GM19468 (cell line): ENCODE measurements at regions not wholly inside any gene's neighbourhood (a gene's known extent, or its start where the extent isn't known, plus 50 kb on each side); places are given as distances from the start of the nearest gene placed in this dataset.
"Not testable (repeated sequence)": the region's sequence is repeated elsewhere in the genome, so short reads cannot be mapped to it uniquely, and the experiment has no call there.

Source experiments
- ATAC-seq: cut with Tn5 transposase; IDR thresholded peaks from one replicate; pipeline ENCODE4 v1.9.1; 2021; ENCODE audit warnings: mild to moderate bottlenecking, moderate library complexity, moderate number of reproducible peaks; ENCODE audit not compliant: unreplicated experiment; ENCODE audit errors: extremely low read depth

- ATAC-seq = no peak
Observed at GRCh38 chr5:28737682-28738081, 1699.3 kb upstream of the CDH9 start.

DNA sequence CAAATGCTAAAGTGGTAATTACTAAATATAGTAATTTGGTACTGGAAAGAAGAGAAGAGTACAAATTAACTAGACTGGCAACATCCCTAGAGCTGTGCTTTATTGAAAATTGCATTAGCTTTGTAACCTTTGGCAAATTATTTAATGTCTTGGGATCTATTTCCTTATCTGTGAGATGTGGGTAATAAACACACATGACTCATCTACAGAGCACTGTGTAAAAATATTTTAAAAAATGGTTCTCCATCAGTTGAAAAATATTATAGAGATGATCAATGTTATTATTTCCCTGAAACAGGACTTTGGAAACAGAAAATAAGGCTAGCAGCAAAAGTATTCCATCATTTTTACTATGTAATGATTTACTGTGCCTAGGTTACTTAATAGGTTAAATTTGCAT, 1698.8 kb upstream of the CDH9 start:
- ATAC-seq = no peak

- no peak for ATAC-seq
Observed at GRCh38 chr5:28734396-28734795, 1696.0 kb upstream of the CDH9 start.

DNA sequence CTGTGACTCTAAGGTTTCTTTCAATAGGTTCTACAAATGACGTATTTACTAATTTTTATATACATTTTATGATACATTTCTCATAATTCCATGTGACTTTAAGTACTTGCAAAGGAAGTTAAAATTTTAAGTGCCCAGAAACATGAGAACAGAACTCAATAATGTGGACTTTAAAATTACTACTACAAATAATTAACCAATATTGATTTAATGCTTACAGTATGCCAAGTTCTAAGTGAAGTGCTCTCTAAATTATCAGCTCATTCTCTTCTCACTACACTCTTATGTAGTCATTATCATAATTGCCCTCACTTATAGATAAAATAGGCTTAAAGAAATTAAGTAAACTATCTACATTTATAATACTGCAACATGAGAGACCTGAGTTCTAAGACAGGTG, 1690.7 kb upstream of the CDH9 start:
- no peak for ATAC-seq

DNA sequence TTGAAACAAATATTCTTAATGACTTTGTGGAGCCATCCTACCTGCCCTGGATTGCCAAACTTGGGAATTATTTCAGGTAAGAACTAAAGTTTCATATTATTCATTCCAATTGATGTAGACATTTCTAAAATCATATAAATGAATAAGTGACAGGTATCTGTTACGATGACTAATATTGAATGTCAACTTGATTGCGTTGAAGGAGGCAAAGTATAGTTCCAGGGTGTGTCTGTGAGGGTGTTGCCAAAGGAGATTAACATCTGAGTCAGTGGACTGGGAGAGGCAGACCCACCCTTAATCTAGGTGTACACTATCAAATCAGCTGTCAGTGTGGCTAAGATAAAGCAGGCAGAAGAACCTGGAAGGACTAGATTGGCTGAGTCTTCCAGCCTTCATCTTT, 1688.4 kb upstream of the CDH9 start:
- no peak for ATAC-seq

DNA sequence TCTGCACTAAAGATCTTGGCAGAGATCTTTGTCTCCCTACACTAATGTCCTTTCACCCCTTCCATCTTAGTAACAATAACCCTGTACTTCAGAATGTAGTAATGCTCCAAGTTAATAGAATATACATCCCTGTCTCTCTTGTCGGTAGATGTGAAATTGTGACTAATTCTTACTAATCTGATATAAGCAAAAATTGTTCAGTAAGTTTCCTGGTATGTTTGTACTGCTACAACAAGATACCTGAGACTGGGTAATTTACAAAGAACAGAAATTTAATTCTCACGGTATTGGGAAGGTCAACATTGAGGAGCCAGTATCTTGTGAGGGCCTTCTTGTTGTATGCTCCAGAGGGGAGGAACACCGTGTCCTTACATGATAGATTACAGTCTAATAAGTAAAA, 1686.6 kb upstream of the CDH9 start:
- no peak for ATAC-seq

DNA sequence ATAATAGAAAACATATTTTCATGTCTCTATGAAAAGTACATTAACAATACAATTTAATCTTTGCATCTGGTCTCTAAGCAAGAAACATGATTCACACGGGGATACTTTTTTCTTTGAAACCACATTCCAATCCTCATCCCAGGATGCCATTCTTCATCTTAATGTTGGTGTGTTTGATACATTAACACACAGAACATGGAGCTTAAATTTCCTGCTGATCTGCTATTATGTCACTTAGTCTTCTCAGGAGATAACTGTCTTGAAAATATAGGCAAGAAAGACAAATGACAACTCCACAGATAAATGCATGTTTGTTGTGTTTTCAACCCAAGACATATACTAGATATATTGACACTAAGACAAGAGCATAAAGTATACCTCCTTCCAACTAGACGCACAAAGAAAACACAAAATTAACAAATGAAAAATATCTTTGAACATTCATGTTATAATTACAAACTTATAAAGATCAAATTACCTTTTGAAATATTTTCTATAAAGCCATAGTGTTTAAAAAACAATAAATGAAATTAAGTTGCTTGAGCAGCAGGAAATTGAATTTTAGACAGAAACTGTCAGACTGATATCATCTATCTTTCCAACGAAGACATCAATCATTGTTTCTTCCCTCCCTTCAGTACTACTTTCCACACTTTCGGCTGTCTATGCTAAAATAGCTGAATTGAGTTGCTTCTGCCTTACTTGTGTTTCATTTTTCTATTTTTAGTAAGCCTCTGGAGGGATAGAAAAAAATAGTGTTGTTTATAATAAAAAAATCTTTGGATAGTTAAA, 1676.7 kb upstream of the CDH9 start:
- ATAC-seq = no peak

- no peak for ATAC-seq
Observed at GRCh38 chr5:28710360-28710759, 1672.0 kb upstream of the CDH9 start.

DNA sequence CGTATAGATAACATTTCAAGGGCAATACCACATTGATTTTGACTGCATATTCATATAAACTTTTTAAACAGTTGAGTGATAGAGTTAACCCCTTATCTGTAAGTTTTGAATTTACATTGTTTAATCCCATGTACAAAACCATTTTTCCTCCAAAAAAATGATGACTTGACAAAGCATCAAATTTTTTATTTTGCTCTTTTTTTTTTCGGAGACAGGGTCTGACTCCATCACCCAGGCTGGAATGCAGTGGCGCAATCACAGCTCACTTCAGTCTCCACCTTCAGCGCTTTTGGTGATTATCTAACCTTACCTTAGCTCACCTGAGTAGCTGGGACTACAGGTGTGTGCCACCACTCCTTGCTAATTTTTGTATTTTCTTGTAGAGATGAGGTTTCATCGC, 1670.1 kb upstream of the CDH9 start:
- ATAC-seq = no peak

- no peak for ATAC-seq
Observed at GRCh38 chr5:28707706-28708105, 1669.3 kb upstream of the CDH9 start.

DNA sequence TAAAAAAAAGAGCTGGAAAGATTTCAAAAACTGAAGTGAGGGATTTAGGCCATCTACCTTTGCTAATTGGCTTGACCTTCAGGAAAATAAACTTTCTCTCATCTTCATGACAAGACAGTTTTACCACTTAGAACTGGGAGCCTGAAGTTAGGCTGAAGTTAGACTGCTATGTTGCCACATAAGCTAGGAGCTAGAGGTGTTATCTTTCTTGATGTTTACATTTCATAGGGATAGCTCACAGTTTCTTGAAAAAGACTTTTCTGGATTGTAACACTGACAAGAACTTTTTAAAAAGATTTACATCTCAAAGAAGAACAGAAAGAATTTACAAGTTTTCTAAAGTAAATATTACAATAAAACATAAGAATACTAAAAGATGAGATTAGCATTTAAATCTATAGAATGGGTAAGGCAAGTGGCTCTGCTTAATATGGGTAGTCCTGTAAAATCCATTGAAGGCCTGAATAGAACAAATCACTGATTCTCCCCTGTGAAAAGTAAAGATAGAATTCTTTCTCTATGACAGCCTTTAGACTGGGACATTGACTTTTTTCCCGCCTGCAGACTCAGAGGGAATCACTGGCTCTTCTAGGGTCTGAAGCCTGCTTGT, 1665.4 kb upstream of the CDH9 start:
- ATAC-seq = no peak

DNA sequence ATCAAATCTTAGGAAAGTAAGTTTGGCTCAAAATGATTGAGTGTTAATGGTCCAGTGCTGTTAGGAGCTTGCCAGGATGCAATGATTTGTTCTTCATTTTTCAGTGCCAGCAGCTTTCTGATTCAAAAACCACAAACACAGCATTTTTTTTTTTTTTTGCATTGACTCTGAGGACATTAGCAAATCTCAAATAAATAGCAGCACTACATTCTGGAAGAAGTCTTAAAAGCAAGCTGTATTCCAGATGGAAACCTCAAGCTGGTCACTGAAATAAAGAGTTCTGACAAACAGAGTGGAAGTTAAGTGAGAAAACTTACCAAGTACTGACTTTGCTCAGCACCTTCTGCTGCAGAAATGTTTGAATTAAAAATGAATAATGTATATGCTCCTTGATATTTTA, 1653.1 kb upstream of the CDH9 start:
- no peak for ATAC-seq

DNA sequence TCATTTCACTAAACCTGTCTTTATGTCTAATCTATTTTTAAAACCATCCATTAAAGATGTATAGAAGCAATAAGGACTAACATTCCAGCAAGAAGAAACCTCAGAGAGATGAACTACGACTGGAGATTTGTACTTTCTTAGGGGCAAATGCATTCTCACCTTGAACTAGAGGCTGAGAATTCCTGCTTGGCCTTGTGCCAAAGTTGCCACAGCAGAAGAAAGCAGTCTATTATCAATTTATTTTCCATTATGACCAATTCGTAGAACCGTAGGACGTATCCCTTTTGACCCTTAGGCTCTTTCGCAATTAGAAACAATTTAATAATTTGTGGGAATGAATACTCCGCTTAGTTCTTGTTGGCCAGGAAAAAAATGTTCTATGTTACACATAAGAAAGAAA, 1647.4 kb upstream of the CDH9 start:
- ATAC-seq = no peak

DNA sequence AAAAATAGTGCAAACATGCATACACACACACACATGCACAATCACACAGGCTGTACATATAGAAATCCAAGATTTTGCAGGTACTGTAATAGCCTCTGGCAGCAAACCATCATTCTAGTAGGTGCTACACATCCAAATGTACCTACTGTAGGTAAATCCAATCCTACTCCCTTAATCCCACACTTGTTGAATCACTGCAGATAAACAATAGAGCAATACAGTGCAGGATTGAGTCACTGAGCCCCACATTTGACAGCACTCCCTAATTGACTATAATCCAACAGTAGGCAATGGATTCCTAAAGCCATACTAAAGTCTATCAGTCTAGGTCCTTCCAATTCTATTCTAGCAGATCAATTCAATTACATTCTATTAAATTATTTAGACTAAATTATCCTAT, 1640.5 kb upstream of the CDH9 start:
- no peak for ATAC-seq

DNA sequence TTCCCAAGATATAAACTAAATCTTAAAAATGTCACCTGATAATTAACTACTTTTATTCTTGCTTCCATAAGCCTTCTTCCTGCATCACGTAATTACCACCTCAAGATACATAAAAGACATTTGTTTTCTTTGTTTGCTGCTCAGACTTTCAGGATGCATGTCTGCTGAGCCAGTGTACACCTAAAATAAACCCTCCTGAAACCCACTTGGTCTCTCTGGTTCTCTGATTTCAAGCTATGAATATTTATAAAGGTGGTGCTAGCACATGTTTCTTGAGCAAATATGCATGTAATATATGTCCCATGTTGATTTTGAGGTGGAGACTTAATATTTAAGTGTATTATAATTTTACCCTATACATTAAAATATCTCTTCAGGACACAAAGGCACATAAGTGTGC, 1627.7 kb upstream of the CDH9 start:
- ATAC-seq = no peak

GRCh38 chr5:28648108-28648507, 1609.7 kb upstream of the CDH9 start:
- no peak for ATAC-seq

GRCh38 chr5:28632607-28633006, 1594.2 kb upstream of the CDH9 start:
- ATAC-seq = no peak

DNA sequence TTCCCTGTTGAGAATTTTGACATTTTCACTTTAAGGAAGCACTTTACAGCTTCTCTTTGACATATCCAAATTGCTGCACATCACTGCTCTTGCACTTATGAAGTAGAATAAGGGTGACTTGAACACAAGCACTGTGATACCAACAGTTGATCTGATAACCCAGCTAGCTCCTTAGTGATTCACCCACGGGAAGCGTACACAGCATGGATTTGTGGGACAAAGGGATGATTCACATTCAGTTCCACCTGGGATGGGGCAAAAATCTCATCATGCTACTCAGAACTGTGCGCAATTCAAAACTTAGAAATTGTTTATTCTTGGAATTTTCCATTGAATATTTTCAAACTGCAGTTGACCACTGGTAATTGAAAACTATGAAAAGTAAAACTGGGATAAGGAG, 1565.5 kb upstream of the CDH9 start:
- ATAC-seq = no peak

- no peak for ATAC-seq
Observed at GRCh38 chr5:28602429-28602828, 1564.0 kb upstream of the CDH9 start.

GRCh38 chr5:28596707-28597106, 1558.3 kb upstream of the CDH9 start:
- not testable (repeated sequence) for ATAC-seq

DNA sequence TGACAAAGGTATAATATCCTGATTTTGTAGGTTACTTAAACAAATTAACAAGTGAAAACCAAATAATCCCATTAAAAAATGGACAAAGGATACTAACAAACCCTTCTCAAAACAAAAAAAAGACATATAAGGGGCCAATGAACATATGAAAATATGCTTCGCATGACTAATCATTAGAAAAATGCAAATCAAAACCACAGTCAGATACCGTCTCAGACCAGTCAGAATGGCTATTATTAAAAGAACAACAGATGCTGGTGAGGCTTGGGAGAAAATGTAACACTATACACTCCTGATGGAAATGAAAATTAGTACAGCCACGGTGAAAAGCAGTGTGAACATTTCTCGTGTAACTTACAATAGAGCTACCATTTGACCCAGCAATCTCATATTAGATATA, 1542.2 kb upstream of the CDH9 start:
- no peak for ATAC-seq

DNA sequence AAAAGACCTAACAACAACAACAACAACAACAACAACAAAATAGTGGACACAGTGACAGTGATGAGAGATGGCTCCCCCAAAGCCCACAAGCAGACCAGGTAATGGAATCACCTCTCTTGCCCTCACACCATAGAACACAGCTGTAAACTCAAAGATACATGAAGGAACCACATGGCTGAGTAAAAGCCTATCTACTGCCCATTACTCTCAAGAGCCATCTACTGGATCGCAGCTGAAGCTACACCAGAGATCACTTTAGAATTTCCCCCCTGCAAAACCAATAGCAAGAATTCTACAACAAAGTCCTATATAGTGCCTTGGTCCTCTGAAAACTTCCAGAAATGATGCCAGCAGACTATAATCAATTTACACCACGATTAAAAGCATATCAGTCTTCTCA, 1537.6 kb upstream of the CDH9 start:
- no peak for ATAC-seq
